Femur (tissue), 1 donor: ENCODE measurements at regions not wholly inside any gene's neighbourhood (a gene's known extent, or its start where the extent isn't known, plus 50 kb on each side); places are given as distances from the start of the nearest gene placed in this dataset.

Experiments
- DNase-seq: peaks from one replicate; pipeline ENCODE4 v3.0.0-alpha.2; 2017

DNA sequence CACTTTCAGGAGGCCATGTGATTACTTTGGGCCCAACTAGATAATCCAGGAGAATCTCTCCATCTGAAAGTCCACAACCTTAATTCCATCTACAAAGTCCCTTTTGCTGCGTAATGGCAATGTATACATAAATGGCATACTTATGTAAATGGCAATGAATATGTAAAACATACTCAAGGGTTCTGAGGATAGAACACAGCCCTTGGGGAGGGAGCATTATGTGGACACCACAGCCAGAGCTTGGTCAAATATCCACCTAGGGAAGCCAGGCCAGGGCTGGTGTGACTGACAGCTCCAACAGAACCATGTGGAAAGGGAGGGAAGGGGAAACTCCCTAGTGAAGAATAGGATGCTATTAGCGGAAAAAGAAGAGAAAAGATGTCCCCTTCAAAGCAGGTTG, 496.2 kb downstream of the COG6 start:
- DNase-seq: no peak

DNA sequence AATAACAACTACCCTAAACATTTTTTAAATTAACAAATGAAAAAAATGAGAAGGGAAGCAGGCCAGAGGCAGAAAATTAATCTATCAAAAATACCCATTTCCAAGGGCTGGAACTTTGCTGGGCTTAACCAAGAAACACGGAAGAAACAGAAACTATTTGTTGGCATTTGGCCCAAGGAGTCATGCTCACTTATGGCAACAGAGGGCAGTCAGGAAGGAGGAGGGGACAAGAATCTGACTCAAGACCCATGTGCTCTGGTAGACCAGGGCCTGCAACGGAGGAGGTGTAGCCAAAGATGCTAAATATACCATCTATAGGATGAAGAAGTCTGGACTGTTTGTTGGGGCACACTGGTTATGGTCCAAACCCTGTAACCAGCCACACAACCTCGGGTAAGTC, 496.7 kb downstream of the COG6 start:
- no peak for DNase-seq

DNA sequence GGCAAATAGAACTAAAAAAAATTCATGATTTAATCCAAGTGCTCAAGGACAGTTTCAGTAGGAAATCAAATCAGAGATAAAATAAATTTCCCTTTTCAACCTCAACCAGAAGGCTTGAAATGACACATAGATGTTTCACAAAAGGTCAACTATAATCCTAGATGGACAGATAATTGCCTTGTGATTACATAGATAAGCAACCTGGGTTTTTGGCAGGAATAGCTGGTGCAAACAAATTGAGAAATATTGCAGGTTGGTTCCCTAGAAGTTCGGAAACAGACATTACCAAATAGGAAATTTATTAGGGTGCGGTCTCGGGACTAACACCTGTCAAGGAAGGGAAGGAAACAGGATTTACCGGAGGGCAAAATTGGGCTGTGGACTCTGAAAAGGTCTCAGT, 497.5 kb downstream of the COG6 start:
- no peak for DNase-seq

- DNase-seq: no peak
Measured at GRCh38 chr13:40153516-40153915, 498.1 kb downstream of the COG6 start.

GRCh38 chr13:40155201-40155600, 499.7 kb downstream of the COG6 start:
- DNase-seq: no peak

GRCh38 chr13:40158218-40158617, 502.8 kb downstream of the COG6 start:
- no peak for DNase-seq

DNA sequence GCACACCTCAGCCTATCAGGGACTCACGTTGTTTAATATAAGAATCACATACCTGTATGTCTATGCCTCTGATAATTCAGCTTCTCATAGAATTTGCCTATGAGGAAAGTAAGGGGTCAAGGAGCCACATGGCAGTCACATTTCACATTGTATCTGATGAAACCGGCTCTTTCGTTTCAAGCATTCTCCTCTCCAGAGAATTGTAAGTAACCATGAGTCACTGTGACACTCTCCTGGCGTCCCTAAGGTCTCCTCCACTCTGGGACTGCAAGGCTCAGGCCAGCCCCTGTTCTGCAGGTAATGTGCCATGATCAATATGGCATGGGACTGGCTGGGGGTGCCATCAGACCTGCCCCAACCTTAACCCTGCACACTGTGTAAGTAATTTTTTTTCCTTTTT, 503.3 kb downstream of the COG6 start:
- DNase-seq: no peak

GRCh38 chr13:40159736-40160135, 504.3 kb downstream of the COG6 start:
- no peak for DNase-seq

GRCh38 chr13:40160618-40161350, 505.3 kb downstream of the COG6 start:
- no peak for DNase-seq

GRCh38 chr13:40161351-40161810, 505.1 kb downstream of the FOXO1 start:
- DNase-seq: no peak

DNA sequence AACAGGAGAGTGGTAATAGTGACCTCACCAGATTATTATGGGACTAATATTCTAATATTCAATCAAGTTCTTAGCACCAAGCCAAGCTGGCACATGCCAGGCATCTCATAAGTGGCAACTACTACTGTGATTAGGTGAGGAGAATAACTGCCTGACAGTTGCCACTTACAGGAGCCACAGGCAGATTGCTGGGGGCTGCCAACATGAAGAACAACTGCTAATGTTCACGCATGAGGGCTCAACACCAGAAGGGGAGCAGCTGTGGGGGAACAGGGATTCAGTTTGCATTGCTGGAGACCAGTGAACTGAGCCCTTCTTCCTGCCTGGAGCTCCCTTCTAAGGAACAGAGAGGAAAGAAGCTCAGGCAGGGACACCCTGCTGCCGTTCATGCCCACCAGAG, 504.5 kb downstream of the FOXO1 start:
- peak; percentile 43 for DNase-seq

- peak; percentile 57 for DNase-seq
Measured at GRCh38 chr13:40163066-40164000, 503.1 kb downstream of the FOXO1 start.

DNA sequence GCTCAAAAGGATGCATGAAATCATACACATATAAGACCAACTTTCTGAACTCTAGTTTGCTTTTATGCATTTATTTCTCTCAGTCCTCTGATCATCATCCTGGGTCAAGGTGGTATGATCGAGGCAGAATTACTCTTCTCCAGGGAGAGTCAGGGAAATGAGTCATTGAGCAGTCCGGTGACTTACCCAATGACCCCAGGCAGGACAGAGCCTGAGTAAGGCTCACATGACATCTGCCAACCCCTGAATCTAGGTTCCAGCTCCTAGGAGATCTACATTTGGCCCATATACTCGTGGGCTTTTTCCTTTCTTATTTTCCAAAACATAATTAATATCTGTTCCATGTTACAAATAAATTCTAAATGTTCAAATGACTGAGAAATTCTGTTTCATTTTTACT, 502.3 kb downstream of the FOXO1 start:
- DNase-seq: no peak

DNA sequence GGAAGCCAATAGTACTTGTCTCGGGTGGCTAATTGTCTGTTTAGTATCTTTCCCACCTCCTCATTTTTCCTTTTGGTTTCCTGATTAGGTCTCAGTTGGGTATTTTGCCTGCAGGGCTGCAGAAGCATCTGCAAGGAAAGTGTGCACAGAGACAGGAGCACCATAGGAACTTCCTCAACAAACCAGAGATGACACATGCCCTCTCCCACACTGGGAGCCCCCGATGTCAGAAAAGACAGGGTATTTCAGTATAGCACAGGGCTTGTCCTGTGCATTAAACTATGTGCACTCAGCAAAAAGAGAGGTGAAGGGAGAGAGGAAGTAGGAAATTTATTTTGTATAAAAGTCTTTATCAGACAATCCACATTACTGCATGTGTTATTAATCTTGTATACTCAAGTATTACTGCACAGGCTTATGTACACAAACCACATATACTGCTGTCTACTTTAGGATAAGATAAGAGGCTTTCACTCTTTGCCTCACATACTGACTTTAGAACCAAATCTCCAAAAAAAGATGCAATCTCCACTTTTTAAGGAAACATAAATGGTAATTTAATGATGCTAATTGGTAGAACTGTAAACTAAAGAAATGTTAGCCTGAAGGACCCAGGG, 501.0 kb downstream of the FOXO1 start:
- DNase-seq: no peak

GRCh38 chr13:40167327-40167726, 499.1 kb downstream of the FOXO1 start:
- DNase-seq: no peak

DNA sequence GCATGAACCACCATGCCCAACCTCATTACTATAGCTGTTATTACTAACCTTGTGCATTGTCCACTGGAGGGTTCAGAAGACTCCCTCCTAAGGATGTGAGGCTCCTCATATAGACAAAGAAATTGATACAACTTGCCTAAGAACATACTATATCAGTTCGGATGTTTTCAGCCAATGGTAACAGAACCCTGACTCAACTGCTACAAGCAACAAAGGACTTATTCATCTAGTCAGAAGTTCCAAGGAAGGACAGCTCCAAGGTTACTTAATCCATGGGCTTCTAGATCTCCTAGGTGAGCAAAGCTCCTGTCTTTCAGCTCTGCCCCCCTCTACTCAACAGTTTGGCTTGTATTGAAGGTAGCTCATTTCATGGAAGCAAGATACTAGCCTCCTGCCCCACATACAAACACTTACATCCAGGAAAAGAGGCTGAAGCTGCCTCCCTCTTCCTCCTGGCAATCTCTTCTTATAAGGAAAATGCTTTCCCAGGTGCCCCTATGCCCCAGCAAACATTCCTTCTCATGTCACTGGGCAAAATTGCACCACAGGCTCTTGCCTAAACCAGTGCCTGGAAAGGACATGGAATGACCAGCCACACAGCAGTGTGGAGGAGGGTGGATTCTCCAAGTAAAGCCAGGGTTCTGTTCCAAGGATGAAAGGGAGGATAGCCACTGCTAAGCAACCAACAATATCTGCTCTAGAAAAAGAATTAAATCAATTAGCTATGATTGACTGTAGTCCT, 497.8 kb downstream of the FOXO1 start:
- no peak for DNase-seq

GRCh38 chr13:40169476-40169875, 497.0 kb downstream of the FOXO1 start:
- no peak for DNase-seq

DNA sequence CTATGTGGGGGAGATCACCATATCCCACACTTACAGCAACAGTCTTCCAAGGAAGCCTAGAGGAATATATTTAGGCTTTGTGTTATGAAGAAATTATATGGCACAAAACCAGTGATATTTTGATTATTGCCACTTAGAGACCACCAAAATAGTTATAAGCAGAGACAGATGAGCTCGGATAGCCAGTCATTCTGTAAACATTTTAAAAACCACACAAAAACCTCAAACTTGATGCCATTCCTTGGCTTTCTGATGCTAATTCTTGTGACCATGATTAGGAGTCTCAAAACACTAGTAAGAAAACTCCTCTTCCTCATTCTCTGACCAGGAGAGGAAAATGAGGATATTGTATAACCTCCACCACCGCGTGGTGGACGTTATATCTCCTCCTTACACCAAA, 496.4 kb downstream of the FOXO1 start:
- no peak for DNase-seq

DNA sequence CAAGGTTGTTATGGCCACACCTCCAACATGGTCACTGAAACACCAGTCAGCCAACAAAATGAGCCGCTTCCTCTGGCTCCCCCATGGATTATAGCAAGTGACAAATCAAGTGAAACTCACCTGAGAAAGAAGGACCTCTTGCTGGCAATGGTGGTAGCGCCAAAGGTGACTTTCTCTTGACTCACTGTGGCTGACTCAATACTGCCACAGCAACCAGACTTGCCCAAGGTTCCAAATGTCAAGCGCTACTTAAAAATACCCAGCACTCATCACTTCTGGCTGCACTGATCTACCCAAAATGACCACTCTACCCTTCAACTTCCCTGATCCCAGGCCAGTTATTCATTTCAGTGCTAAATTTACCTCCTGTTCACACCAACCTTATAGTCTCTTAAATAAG, 495.5 kb downstream of the FOXO1 start:
- no peak for DNase-seq

GRCh38 chr13:40171566-40171965, 494.9 kb downstream of the FOXO1 start:
- DNase-seq: no peak

GRCh38 chr13:40172149-40172591, 494.3 kb downstream of the FOXO1 start:
- no peak for DNase-seq

GRCh38 chr13:40172878-40173277, 493.6 kb downstream of the FOXO1 start:
- DNase-seq: no peak

- DNase-seq: no peak
Measured at GRCh38 chr13:40175639-40176038, 490.8 kb downstream of the FOXO1 start.
